HEK293T (cell line): ENCODE measurements at regions not wholly inside any gene's neighbourhood (a gene's known extent, or its start where the extent isn't known, plus 50 kb on each side); places are given as distances from the start of the nearest gene placed in this dataset.

ENCODE experiments used
- CTCF ChIA-PET: fragments of 350-600 bp; formaldehyde crosslinking; extraction: SDS; loops from one replicate; lab custom pipeline; 2021; ENCODE audit warnings: antibody characterized with exemption, inconsistent platforms; lab: Yijun Ruan, JAX
- POLR2A ChIA-PET: fragments of 350-600 bp; formaldehyde crosslinking; extraction: SDS; loops from one replicate; lab custom pipeline; 2020; ENCODE audit warnings: antibody characterized with exemption, inconsistent platforms; lab: Yijun Ruan, JAX
- DNase-seq: peaks from one replicate; pipeline ENCODE4 v3.0.0; 2012; ENCODE audit warnings: mixed read lengths; ENCODE audit errors: extremely low spot score
- ARNT ChIP-seq: fragments of 450-650 bp; IDR thresholded peaks from 2 replicates; pipeline ENCODE4 v1.6.1; 2017; ENCODE audit warnings: mild to moderate bottlenecking
- BHLHE40 ChIP-seq: fragments of 450-650 bp; IDR thresholded peaks from 2 replicates; pipeline ENCODE4 v1.6.1; 2016; ENCODE audit warnings: mild to moderate bottlenecking, moderate library complexity, borderline replicate concordance
- CTBP1 ChIP-seq: fragments of 450-650 bp; IDR thresholded peaks from 2 replicates; pipeline ENCODE4 v1.6.1; 2016; ENCODE audit warnings: borderline replicate concordance
- ELF4 ChIP-seq: fragments of 450-650 bp; IDR thresholded peaks from 2 replicates; pipeline ENCODE4 v1.6.1; 2017; ENCODE audit warnings: antibody characterized with exemption
- FOXA1 ChIP-seq: fragments of 450-650 bp; IDR thresholded peaks from 2 replicates; pipeline ENCODE4 v1.6.1; 2016; ENCODE audit warnings: mild to moderate bottlenecking
- FOXK2 ChIP-seq: fragments of 450-650 bp; IDR thresholded peaks from 2 replicates; pipeline ENCODE4 v1.6.1; 2016; ENCODE audit warnings: mild to moderate bottlenecking
- FOXM1 ChIP-seq: fragments of 450-650 bp; IDR thresholded peaks from 2 replicates; pipeline ENCODE4 v1.6.1; 2017; ENCODE audit warnings: mild to moderate bottlenecking, borderline replicate concordance
- HDGF ChIP-seq: fragments of 450-650 bp; IDR thresholded peaks from 2 replicates; pipeline ENCODE4 v1.6.1; 2017; ENCODE audit warnings: antibody characterized with exemption, borderline replicate concordance
- L3MBTL2 ChIP-seq: fragments of 450-650 bp; conservative IDR thresholded peaks from 2 replicates; pipeline ENCODE4 v1.6.1; 2016; ENCODE audit warnings: mild to moderate bottlenecking
- LEF1 ChIP-seq: fragments of 450-650 bp; IDR thresholded peaks from 2 replicates; pipeline ENCODE4 v1.6.1; 2017; ENCODE audit warnings: mild to moderate bottlenecking, borderline replicate concordance
- NFRKB ChIP-seq: fragments of 450-650 bp; IDR thresholded peaks from 2 replicates; pipeline ENCODE4 v1.6.1; 2016; ENCODE audit warnings: mild to moderate bottlenecking, moderate library complexity
- SP1 ChIP-seq: fragments of 450-650 bp; IDR thresholded peaks from 2 replicates; pipeline ENCODE4 v1.6.1; 2017
- SUZ12 ChIP-seq: fragments of 450-650 bp; IDR thresholded peaks from 2 replicates; pipeline ENCODE4 v1.6.1; 2016; ENCODE audit warnings: mild to moderate bottlenecking
- TARDBP ChIP-seq: fragments of 450-650 bp; IDR thresholded peaks from 2 replicates; pipeline ENCODE4 v1.6.1; 2016
- ZNF384 ChIP-seq: fragments of 450-650 bp; IDR thresholded peaks from 2 replicates; pipeline ENCODE4 v1.6.1; 2016
- TF ChIP-seq, protein P1 (sequence below): fragments of 450-650 bp; IDR thresholded peaks from 2 replicates; pipeline ENCODE4 v1.6.1; 2016

GRCh38 chr2:149996901-149997300, 409.3 kb upstream of the MMADHC start:
- POLR2A ChIA-PET = no interaction called here
- TF ChIP-seq SP1 = no peak
- no peak for TF ChIP-seq NFRKB
- TF ChIP-seq, protein P1, sequence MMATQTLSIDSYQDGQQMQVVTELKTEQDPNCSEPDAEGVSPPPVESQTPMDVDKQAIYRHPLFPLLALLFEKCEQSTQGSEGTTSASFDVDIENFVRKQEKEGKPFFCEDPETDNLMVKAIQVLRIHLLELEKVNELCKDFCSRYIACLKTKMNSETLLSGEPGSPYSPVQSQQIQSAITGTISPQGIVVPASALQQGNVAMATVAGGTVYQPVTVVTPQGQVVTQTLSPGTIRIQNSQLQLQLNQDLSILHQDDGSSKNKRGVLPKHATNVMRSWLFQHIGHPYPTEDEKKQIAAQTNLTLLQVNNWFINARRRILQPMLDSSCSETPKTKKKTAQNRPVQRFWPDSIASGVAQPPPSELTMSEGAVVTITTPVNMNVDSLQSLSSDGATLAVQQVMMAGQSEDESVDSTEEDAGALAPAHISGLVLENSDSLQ = no peak
- no peak for TF ChIP-seq L3MBTL2
- no peak for TF ChIP-seq TARDBP
- no peak for TF ChIP-seq LEF1
- TF ChIP-seq FOXK2 = no peak
- TF ChIP-seq CTBP1 = no peak
- no peak for TF ChIP-seq HDGF
- TF ChIP-seq ARNT = no peak
- no peak for TF ChIP-seq ELF4
- no peak for TF ChIP-seq ZNF384
- no peak for TF ChIP-seq SUZ12
- no peak for TF ChIP-seq BHLHE40
- CTCF ChIA-PET = no interaction called here
- DNase-seq = no peak

- TF ChIP-seq CTBP1 (no peak), LEF1 (no peak), L3MBTL2 (no peak), FOXM1 (no peak)
- TF ChIP-seq, protein P1 = peak; percentile 65
- POLR2A ChIA-PET = no interaction called here
- CTCF ChIA-PET = no interaction called here
- DNase-seq = peak; percentile 5
Measured at GRCh38 chr2:149994057-149994728, 406.6 kb upstream of the MMADHC start.

- POLR2A ChIA-PET = no interaction called here
- CTCF ChIA-PET = no interaction called here
- DNase-seq = no peak
Measured at GRCh38 chr2:149993316-149993715, 405.7 kb upstream of the MMADHC start.

GRCh38 chr2:149991576-149991975, 404.0 kb upstream of the MMADHC start:
- POLR2A ChIA-PET = no interaction called here
- TF ChIP-seq SP1 (no peak), FOXA1 (no peak), ARNT (no peak)
- CTCF ChIA-PET = no interaction called here
- no peak for DNase-seq

More at GRCh38 chr2:149993316-149993715, 405.7 kb upstream of the MMADHC start:
- TF ChIP-seq ARNT = no peak
- no peak for TF ChIP-seq SP1
- TF ChIP-seq FOXK2 = no peak
- TF ChIP-seq HDGF = no peak
- TF ChIP-seq CTBP1 = no peak
- no peak for TF ChIP-seq L3MBTL2
- TF ChIP-seq FOXM1 = no peak
- TF ChIP-seq ELF4 = no peak
- TF ChIP-seq, protein P1 = no peak
- no peak for TF ChIP-seq SUZ12
- TF ChIP-seq FOXA1 = no peak

DNA sequence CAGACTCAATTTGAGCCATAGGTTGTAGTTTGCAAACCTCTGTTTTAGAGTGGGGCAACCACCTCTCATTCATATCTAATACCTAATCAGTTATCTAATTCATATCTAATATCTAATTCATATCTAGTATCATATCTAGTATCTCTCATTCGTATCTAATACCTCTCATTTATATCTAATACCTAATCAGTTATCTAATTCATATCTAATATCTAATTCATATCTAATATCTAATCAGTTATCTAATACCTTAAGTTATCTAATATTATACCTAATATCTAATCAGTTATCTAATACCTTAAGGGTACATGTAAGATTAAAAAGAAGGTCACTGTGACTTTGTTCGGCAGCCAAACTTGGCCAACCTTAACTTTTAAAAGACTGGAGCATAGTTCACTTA, 403.4 kb upstream of the MMADHC start:
- ChIA-PET CTCF (no interaction called here), POLR2A (no interaction called here)
- no peak for TF ChIP-seq SP1
- TF ChIP-seq ZNF384 = no peak
- TF ChIP-seq, protein P1 = no peak
- no peak for TF ChIP-seq LEF1
- no peak for TF ChIP-seq L3MBTL2
- TF ChIP-seq NFRKB = no peak
- TF ChIP-seq ELF4 = no peak
- no peak for TF ChIP-seq TARDBP
- no peak for TF ChIP-seq BHLHE40
- no peak for TF ChIP-seq FOXA1
- TF ChIP-seq FOXM1 = no peak
- no peak for DNase-seq

DNA sequence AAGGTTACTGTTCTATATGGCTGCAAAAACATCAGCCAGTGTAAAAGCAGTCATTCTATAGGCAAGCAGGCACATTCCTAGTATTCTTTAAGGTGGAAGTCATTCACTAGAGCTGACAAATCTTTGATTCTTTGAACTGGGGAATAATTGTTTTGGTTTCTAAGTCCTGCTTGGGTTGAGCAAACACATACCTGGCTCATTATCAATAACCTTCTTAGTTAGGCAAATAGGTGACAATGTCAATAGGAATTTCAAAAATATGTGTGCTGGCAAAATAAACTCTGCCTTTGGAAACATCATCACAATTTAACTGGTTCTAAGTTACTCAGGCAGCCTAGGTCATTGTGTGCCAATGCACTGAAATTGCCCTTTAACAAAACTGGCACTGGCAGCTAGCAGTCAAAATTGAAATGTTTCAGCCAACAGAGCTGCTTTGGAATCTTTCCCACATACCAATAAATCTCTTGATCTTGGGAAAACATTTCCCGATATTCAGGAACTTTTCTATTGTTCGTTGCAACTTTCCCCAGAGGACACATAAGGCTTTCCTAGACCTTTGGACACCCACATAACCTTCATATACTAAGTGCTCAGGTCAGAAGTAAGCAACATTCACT, 402.0 kb upstream of the MMADHC start:
- ChIA-PET POLR2A (no interaction called here), CTCF (no interaction called here)
- TF ChIP-seq SUZ12 = no peak
- no peak for TF ChIP-seq FOXA1
- TF ChIP-seq ZNF384 = no peak
- TF ChIP-seq CTBP1 = no peak
- TF ChIP-seq SP1 = no peak
- no peak for TF ChIP-seq ELF4
- TF ChIP-seq BHLHE40 = no peak
- no peak for TF ChIP-seq FOXK2
- no peak for TF ChIP-seq NFRKB
- TF ChIP-seq ARNT = no peak
- no peak for TF ChIP-seq FOXM1
- TF ChIP-seq L3MBTL2 = no peak
- no peak for TF ChIP-seq TARDBP
- TF ChIP-seq LEF1 = no peak
- DNase-seq = no peak
